GM23248 (cell line): ENCODE measurements at regions not wholly inside any gene's neighbourhood (a gene's known extent, or its start where the extent isn't known, plus 50 kb on each side); places are given as distances from the start of the nearest gene placed in this dataset.

ENCODE experiments used
- DNase-seq: peaks from one replicate; pipeline ENCODE4 v3.0.0-alpha.2; 2015
- H2AFZ ChIP-seq: fragments of 200-600 bp; sonication (generic); 2 replicates; pipeline ENCODE4 v1.6.1; 2016; ENCODE audit warnings: antibody characterized with exemption
- H3F3A ChIP-seq: fragments of 200-600 bp; sonication (generic); 2 replicates; pipeline ENCODE4 v1.6.1; 2016; ENCODE audit warnings: mild to moderate bottlenecking, antibody characterized with exemption, mixed run types; ENCODE audit not compliant: insufficient read depth
- H3K27ac ChIP-seq: fragments of 200-600 bp; sonication (generic); 2 replicates; pipeline ENCODE4 v1.5.1; 2016; ENCODE audit warnings: mild to moderate bottlenecking
- H3K27me3 ChIP-seq: fragments of 200-600 bp; sonication (generic); replicated peaks from 2 replicates; pipeline ENCODE4 v1.6.1; 2016; ENCODE audit warnings: mild to moderate bottlenecking; ENCODE audit not compliant: insufficient read depth
- H3K36me3 ChIP-seq: fragments of 200-600 bp; sonication (generic); 2 replicates; pipeline ENCODE4 v1.6.1; 2016; ENCODE audit warnings: low read depth, mild to moderate bottlenecking
- H3K4me1 ChIP-seq: fragments of 200-600 bp; sonication (generic); 2 replicates; pipeline ENCODE4 v1.6.1; 2016; ENCODE audit warnings: mild to moderate bottlenecking; ENCODE audit not compliant: insufficient read depth
- H3K4me2 ChIP-seq: fragments of 200-600 bp; sonication (generic); one replicate; pipeline ENCODE4 v1.6.1; 2016; ENCODE audit warnings: mild to moderate bottlenecking; ENCODE audit not compliant: unreplicated experiment
- H3K4me3 ChIP-seq: fragments of 200-600 bp; sonication (generic); 2 replicates; pipeline ENCODE4 v1.5.1; 2016; ENCODE audit warnings: mild to moderate bottlenecking
- H3K79me2 ChIP-seq: fragments of 200-600 bp; sonication (generic); 2 replicates; pipeline ENCODE4 v1.6.1; 2016; ENCODE audit warnings: mild to moderate bottlenecking; ENCODE audit not compliant: insufficient read depth
- H3K9ac ChIP-seq: fragments of 200-600 bp; sonication (generic); 2 replicates; pipeline ENCODE4 v1.6.1; 2016; ENCODE audit warnings: mild to moderate bottlenecking
- H3K9me2 ChIP-seq: fragments of 200-600 bp; sonication (generic); 2 replicates; pipeline ENCODE4 v1.6.1; 2016; ENCODE audit warnings: mixed run types, mild to moderate bottlenecking, moderate library complexity; ENCODE audit not compliant: insufficient read depth
- H3K9me3 ChIP-seq: fragments of 200-600 bp; sonication (generic); one replicate; pipeline ENCODE4 v1.6.1; 2017; ENCODE audit warnings: low read depth
- H4K20me1 ChIP-seq: fragments of 200-600 bp; sonication (generic); 2 replicates; pipeline ENCODE4 v1.6.0; 2016; ENCODE audit not compliant: insufficient read depth
- EZH2 ChIP-seq: fragments of 200-600 bp; sonication (generic); IDR thresholded peaks from 2 replicates; pipeline ENCODE4 v1.6.1; 2018; ENCODE audit warnings: antibody characterized with exemption, mild to moderate bottlenecking; ENCODE audit not compliant: insufficient read depth, poor library complexity, severe bottlenecking
- EZH2phosphoT487 ChIP-seq: fragments of 200-600 bp; sonication (generic); IDR thresholded peaks from 2 replicates; pipeline ENCODE4 v1.6.1; 2018; ENCODE audit warnings: antibody characterized with exemption, moderate library complexity, mild to moderate bottlenecking, low read depth; ENCODE audit not compliant: insufficient read depth
- WGBS, 2 experiments: methylation state at CpG; one replicate each; pipeline ENCODE4 v1.1.6; 2015 to 2017; ENCODE audit warnings: low lambda C conversion rate in 2 of 2, low coverage in 1 of 2; ENCODE audit errors: missing lambda C conversion rate in 2 of 2; 5-methylcytosine and 5-hydroxymethylcytosine counted together
- in situ Hi-C: fragments of 300-500 bp; cut with MboI; formaldehyde crosslinking; loops from 2 replicates; pipeline ENCODE4 v1.15.0; 2020

DNA sequence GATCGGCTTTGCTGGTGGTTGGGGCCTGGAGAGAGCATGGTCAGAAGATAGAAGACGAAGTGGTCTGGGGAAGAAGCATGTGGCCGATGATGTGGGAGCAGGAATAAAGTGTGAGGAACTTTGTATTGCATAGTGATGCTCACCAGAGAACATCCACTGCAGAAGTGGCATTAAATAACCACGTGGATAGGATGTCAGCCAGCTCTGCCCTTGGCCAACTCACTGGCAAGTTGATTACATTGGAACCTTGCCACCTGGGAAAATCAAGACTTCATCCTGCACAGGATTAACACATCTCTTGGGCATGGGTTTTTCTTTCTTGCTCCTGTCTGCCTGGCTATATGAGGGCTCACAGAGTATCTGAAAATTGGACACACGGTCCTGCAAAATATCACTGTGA is 217.4 kb downstream of the DMRT2 start:
- DNase-seq, result no peak
- 76 to 79% methylated on average over 5 of the region's 5 CpGs for WGBS, 2 experiments
- H3K4me1 ChIP-seq, result no peaks in the 10 kb centered on the region

GRCh38 chr9:1269533-1270315 is 219.6 kb downstream of the DMRT2 start:
- Histone ChIP-seq H3K9me2 (no peaks in the 10 kb centered on the region), H2AFZ (no peak overlapping the region), H3K27ac (no peak overlapping the region), H3K4me2 (no peak overlapping the region), H3K27me3 (peaks cover 4% of the 10 kb centered on the region; the same call in 1 of the 2 replicates), H3F3A (no peaks in the 10 kb centered on the region), H3K36me3 (no peaks in the 10 kb centered on the region), H3K79me2 (no peaks in the 10 kb centered on the region), H3K9ac (no peak overlapping the region), H3K9me3 (no peaks in the 10 kb centered on the region), H3K4me1 (no peaks in the 10 kb centered on the region), H3K4me3 (no peak overlapping the region), H4K20me1 (no peaks in the 10 kb centered on the region)
- in situ Hi-C loops, result no loop called here
- 30 to 37% methylated on average over 6 of the region's 6 CpGs for WGBS, 2 experiments
- no peak for DNase-seq
- no peak for TF ChIP-seq EZH2
- TF ChIP-seq EZH2phosphoT487, result no peak

More for the DNA sequence above, 217.4 kb downstream of the DMRT2 start:
- Histone ChIP-seq H3K9ac (no peak overlapping the region), H4K20me1 (no peaks in the 10 kb centered on the region), H3K27ac (no peak overlapping the region), H3K36me3 (no peaks in the 10 kb centered on the region), H3K4me3 (no peak overlapping the region), H2AFZ (no peak overlapping the region), H3K27me3 (peaks cover 4% of the 10 kb centered on the region; the same call in 1 of the 2 replicates), H3K9me2 (no peaks in the 10 kb centered on the region), H3K4me2 (no peak overlapping the region), H3F3A (no peaks in the 10 kb centered on the region), H3K79me2 (no peaks in the 10 kb centered on the region), H3K9me3 (no peaks in the 10 kb centered on the region)
- in situ Hi-C loops, result no loop called here
- TF ChIP-seq EZH2phosphoT487, result no peak
- TF ChIP-seq EZH2, result no peak

GRCh38 chr9:1271367-1271766 is 221.2 kb downstream of the DMRT2 start:
- Histone ChIP-seq H3K27me3 (peaks cover 4% of the 10 kb centered on the region; the same call in 1 of the 2 replicates), H3K4me1 (no peaks in the 10 kb centered on the region), H2AFZ (no peak overlapping the region), H3K9ac (no peak overlapping the region), H3K4me3 (no peak overlapping the region), H3K79me2 (no peaks in the 10 kb centered on the region), H3F3A (no peaks in the 10 kb centered on the region), H4K20me1 (no peaks in the 10 kb centered on the region), H3K27ac (no peak overlapping the region), H3K9me3 (no peaks in the 10 kb centered on the region), H3K36me3 (no peaks in the 10 kb centered on the region), H3K4me2 (no peak overlapping the region), H3K9me2 (no peaks in the 10 kb centered on the region)
- TF ChIP-seq EZH2 (no peak), EZH2phosphoT487 (no peak)
- WGBS, 2 experiments, result 40 to 50% methylated on average over 2 of the region's 2 CpGs
- DNase-seq, result no peak
- in situ Hi-C loops, result no loop called here

DNA sequence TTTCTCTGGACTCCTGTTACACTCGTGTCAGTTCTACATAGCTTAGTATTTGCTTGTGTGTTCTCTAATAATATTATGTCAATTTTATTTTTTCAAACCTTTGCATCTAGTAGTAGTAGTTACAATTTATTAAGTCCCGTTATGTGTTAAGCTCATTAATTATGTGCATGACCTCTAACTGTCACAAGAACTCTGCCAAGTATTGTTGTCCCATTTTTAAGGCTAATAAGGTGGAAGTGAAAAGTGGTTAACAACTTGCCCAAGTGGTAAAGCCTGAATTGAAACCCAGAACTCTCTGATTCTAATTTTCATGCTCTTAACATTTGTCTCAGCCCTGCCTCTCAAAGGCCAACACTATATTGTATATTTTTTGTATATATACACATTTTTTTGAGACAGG is 221.6 kb downstream of the DMRT2 start:
- no peak for DNase-seq
- no peak overlapping the region for H3K27ac ChIP-seq
- H3K9ac ChIP-seq, result no peak overlapping the region
- H4K20me1 ChIP-seq, result no peaks in the 10 kb centered on the region
- no peaks in the 10 kb centered on the region for H3K36me3 ChIP-seq
- no peaks in the 10 kb centered on the region for H3F3A ChIP-seq
- 39 to 44% methylated on average over 2 of the region's 2 CpGs for WGBS, 2 experiments
- in situ Hi-C loops, result no loop called here
- no peak overlapping the region for H2AFZ ChIP-seq
- no peak overlapping the region for H3K4me3 ChIP-seq
- no peaks in the 10 kb centered on the region for H3K4me1 ChIP-seq
- peaks cover 4% of the 10 kb centered on the region; the same call in 1 of the 2 replicates for H3K27me3 ChIP-seq
- H3K79me2 ChIP-seq, result no peaks in the 10 kb centered on the region
- no peaks in the 10 kb centered on the region for H3K9me2 ChIP-seq
- no peaks in the 10 kb centered on the region for H3K9me3 ChIP-seq
- TF ChIP-seq EZH2phosphoT487, result no peak
- no peak for TF ChIP-seq EZH2
- no peak overlapping the region for H3K4me2 ChIP-seq

DNA sequence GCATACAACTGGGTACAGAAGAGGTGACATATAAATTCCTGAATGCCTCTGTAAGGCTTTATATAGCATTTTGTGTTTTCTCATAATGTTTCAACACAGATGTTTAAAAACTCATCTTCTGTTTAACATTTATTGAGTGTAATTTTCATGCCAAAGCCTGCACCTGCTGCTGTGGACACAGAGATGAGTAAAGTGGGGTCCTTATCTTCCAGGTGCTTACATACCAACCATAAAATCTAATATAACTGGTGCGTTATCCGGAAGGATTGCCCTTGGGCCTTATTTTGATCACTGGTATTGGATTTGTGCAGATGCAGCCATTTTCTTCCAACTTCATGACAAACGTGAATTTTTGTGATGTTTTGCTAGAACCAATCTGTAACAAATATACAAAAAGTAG is 222.3 kb downstream of the DMRT2 start:
- Histone ChIP-seq H3K4me1 (no peaks in the 10 kb centered on the region), H3K36me3 (no peaks in the 10 kb centered on the region), H3K9ac (no peak overlapping the region), H3K27me3 (peaks cover 4% of the 10 kb centered on the region; the same call in 1 of the 2 replicates), H3K4me2 (no peak overlapping the region), H3F3A (no peaks in the 10 kb centered on the region), H2AFZ (no peak overlapping the region), H3K4me3 (no peak overlapping the region), H3K9me2 (no peaks in the 10 kb centered on the region), H3K79me2 (no peaks in the 10 kb centered on the region), H4K20me1 (no peaks in the 10 kb centered on the region), H3K27ac (no peak overlapping the region), H3K9me3 (no peaks in the 10 kb centered on the region)
- TF ChIP-seq EZH2phosphoT487 (no peak), EZH2 (no peak)
- WGBS, 2 experiments, result 84 to 92% methylated on average over 3 of the region's 3 CpGs
- in situ Hi-C loops, result no loop called here
- DNase-seq, result no peak
